NCI-H226 (cell line): ENCODE measurements at regions not wholly inside any gene's neighbourhood (a gene's known extent, or its start where the extent isn't known, plus 50 kb on each side); places are given as distances from the start of the nearest gene placed in this dataset.
"Not testable (repeated sequence)": the region's sequence is repeated elsewhere in the genome, so short reads cannot be mapped to it uniquely, and the experiment has no call there.

ENCODE experiments used
- DNase-seq: peaks from one replicate; pipeline ENCODE4 v3.0.0-alpha.2; 2015

DNA sequence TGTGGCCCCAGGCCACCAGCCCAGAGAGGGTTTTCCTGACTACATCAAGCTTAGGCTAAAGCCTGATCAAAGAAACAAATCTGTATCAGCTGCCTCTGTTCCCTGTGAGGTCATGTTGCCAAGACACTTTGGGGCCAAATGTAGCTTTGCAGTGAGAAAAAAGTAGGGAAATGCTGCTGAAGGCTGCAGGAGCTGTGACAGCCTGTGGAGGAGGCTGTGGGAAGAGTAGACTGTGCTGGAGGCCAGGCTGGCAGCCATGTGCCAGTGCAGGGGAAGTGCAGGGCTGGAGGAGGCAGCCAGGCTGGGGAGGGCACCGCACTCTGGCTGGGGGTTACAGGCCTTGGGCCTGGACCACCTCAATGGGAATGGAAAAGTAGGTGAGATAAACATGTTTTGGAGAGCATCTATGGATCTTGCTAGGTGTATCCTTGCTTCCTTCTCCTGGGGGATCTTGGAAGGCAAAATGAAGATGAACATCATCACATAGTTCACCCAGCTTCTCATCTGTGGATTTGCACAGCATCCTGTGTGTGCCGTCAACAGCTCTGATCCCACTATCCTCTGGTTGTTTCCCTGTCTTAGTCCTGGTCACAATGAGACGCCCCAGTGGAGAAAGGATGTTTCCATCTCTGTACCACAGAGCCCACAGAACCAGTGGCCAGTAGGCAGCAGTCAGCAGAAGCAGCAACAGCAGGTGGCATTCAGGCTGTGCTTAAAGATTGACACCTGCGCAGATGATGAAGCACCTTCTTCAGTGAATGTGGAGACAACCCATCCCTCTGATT lies 103.8 kb upstream of the COPS8 start:
- DNase-seq, result no peak

- DNase-seq, result no peak
Measured at GRCh38 chr2:236982693-236983455, 102.8 kb upstream of the COPS8 start.

GRCh38 chr2:236984046-236984445 lies 101.6 kb upstream of the COPS8 start:
- DNase-seq, result no peak

GRCh38 chr2:236985761-236986339 lies 99.8 kb upstream of the COPS8 start:
- DNase-seq, result no peak

DNA sequence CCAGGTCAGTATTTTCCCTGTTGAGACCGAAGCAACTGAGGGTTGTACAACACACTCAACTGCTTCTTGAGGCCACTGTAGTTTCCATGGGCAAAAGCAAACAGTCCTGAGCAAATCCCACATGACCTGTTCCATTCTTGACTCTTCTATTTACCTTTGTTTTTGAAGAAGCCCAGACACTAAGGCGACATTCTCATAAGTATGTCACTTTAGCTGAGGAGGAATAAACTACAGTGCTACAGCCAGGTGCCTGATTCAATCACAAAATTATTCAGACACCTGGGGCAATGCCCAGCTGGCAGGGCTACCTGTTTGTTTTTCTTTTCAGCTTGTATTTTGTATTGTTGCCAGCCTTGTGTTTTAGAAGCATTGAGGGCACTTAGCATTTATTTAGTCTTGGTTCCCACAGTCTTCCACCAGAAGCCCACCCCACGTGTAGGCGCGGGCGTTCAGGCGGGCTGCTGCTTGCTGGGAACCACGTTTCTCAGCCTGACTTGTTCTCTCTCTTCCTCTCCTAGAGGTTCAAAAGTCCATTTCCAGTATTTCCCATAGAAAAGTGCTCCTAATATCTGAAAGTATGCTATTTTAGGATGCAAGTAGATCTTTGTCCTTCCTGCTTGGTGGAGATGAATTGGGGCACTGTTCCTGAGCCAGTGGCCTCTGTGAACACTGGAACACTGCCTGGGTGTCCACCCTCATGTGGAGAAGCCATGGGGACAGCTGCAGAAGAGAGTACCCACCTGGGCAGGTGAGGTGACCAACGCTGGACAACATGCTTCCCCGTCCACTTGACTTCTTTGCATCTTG lies 99.0 kb upstream of the COPS8 start:
- no peak for DNase-seq

DNA sequence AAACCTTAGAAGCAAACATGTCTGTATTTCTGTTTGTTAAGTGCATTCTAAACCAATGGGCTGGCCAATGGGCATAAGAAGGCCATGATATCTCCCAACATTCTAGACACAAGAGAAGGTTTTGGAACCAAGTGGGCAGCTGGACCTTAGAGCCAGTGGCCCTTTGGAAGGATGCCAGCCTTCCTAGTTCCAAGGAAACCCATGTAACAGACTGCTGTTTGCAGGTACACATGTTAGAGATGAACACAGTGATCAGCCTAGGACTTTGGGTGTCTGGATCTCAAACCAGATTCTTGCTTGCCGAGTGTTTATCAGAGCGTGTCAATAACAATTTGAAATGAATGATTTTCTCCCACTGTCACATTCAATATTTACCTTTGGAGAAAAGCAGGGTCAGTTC lies 97.5 kb upstream of the COPS8 start:
- no peak for DNase-seq

DNA sequence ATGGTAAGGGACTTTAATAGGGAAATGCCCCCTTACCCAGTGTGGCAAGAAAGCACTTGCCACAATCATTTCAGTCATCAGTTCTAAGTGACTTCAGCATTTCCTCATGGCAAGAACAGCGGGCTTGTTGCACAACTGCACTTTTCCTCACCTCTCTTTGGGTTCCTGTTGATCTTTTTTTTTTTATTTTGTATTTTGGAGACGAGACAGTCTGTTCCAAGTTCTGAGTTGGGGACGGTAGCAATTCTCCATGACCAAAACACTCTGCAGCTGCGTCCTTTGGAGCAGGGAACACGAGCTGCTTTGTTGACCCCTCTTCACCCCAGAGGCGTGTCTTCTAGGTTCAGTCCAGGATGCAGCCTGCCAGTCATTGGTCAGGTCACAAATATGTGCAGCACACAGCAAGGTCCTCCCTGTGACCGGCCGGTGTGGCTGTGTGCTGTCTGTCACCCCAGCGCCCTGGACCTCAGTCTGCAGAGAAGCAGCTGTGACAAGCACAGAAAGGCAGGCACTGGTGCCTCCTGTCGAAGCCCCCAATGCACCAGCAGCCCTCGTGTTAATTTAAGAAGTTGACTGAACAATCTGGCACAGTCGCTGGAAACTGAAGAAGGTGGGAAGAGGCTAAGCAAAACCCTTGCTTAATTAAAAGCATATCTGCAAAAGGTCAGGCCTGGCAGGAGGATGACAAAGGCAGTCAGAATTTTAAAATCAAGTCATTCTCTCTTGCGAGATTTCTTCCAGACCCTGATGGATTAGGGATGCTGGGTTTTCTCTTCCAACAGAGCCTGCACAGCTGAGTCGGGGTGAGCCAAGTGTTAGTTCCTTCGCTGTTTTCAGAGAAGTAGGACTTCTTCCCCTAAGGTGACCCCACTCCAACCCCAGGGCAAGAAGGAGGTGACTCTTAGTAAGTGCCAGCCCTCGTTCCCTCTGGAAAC lies 96.7 kb upstream of the COPS8 start:
- no peak for DNase-seq

DNA sequence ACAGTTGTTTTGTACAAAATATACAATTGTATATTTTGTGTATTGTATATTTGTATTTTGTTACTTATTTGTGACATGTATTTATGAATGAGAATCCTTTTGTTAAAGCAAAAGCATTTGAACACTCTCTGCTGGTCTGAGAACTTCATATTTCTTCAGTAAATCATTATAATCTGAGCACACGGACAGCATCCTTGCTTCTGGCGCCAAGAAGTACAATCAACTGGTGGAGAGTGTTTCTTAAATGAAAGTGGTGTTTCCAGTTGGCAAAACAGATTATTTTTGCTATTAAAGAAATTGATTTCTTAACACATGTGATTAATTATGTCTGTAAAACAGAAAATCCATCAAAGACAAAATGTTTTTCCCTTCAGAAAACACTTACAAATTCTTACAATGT lies 95.1 kb upstream of the COPS8 start:
- no peak for DNase-seq

DNA sequence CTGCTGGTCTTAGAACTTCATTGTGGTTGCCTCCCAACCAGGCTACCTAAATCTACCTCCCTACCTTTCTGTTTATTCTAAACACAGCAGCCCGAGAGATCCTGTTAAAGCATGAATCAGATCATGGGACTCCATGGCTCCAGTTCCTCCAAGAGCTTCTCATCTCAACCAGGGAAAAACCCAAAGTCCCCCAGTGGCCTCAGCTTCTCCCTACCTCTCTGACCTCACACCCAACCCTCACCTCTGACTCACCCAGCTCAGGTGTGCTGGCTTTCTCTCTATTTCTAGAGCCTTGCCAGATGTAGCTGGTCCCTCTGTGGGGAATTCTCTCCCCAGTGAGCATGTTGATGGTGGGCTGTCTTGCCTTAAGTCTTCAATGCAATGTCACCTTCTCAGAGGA lies 93.8 kb upstream of the COPS8 start:
- no peak for DNase-seq

DNA sequence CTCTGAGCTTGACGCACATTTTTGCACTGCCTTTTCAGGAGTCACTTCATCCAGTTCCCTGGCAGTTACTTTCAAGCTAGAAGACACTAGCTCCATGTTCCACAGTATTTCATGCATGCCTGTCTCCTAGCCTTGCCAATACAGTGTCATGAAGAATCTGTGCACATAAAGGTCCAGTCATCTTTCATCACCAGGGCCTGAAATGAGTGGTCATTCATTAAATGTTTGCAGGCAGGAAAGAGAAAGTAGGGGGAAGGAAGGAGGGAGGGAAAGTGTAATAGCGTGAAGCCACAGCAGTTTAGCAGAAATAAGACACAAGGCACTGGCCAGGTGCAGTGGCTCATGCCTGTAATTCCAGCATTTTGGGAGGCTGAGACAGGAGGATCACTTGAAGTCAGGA lies 92.4 kb upstream of the COPS8 start:
- no peak for DNase-seq

DNA sequence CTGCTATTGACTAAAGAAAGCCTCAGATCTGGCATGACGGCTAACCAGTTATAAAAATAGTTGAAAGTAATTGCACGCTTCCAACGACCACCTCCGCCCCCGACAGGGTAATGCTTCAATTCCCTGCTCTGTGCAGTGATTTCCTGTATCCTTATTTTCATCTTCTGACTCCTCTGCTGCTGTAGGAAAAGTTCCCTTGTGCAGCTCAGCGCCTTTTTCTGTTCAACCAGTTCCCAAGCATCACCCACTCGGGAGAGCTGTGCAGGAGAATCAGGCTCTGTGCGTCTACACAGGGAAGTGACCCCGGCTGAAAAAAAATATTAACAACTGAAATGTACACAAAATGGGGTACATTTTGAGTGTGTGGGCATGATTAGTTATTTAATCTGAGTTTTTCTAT lies 91.3 kb upstream of the COPS8 start:
- DNase-seq, result no peak

DNA sequence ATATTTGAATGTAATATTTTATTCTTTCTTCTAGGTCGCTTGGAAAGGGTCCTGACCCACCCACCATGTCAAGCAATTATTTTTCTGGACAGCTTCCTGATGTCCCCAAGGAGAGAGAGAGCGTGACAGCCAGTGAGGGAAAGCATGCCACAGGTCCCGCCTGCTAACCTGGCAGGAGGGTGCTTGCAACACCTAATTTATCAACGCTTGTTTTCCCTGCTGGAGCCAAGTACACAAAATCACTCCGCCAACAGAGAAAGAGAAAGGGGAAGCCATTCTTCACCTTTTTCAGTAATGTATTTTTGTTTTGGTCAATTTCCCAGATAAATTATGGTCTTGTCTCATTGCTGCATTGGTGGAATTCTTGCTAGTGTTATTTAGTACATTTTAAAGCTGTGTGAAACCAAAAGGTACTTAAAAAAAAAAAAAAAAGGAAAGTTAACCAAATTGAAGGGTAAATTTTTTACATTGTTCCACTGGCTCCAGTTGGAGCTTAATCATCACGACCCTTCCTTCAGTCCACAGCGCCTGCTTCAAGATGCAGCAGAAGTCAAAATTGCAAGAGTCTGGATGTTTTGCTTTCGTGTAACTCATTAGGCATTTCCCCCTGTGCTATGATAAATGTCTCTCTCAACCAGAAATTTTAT lies 88.5 kb upstream of the COPS8 start:
- DNase-seq, result no peak

GRCh38 chr2:236998236-236998635 lies 87.5 kb upstream of the COPS8 start:
- DNase-seq, result no peak

- DNase-seq, result no peak
Measured at GRCh38 chr2:236998758-236999157, 86.9 kb upstream of the COPS8 start.

- no peak for DNase-seq
Measured at GRCh38 chr2:237000481-237000880, 85.2 kb upstream of the COPS8 start.

DNA sequence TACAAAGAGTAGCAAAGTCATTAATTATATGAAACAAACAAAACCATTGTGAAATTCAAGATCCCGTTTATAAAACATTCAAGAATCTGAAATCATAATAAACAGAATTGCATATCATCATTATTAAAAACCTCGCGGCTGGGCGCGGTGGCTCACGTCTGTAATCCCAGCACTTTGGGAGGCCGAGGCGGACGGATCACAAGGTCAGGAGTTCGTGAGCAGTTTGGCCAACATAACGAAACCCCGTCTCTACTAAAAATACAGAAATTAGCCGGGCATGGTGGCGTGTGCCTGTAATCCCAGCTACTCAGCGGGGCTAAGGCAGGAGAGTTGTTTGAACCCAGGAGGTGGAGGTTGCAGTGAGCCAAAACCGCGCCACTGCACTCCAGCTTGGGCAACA lies 80.3 kb upstream of the COPS8 start:
- DNase-seq, result not testable (repeated sequence)

DNA sequence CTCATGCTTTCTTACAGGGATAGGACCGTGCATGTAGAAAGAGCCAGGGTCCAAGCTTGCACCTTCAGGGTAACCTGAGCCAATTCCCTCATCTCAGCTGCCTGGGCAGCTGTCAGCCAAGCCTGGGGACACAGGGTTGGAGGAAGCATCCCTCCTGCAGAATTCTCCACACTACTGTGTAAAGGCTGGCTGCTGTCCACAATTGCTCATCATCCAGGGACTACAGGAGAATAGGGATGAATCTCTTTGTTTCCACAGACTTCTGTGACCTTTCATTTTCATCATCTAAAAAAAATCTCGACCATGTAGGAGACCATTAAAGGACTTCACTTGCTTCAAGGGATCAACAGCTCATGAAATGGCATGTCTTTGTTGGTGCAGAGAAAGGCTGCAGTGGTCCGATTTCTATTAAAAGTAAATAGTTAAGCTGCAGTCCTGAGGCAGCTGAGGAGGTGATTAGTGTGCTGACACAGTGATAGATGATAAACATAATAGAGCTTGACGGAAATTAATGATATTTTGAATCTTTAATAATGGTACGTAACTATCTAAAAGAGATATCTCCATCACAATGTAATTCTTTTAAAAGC lies 74.4 kb upstream of the COPS8 start:
- DNase-seq, result no peak

DNA sequence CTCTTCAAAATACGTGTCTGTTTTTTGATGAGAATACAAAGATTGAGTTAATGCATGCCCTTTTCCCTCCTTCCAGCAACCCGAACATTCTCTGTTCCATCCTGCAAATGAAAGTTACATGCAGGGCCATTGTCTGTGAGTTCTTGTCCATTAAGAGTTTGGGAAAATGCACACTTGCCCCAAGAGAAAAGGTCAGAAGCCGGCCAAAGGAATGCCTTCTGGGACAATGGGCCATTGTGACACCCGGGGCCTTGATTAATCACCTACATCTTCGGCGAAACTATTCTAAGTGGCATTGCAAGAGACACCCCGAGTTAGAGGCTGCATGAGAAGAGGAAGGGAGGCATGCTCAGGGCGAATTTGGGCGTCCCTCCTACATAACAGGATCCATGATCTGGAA lies 73.7 kb upstream of the COPS8 start:
- DNase-seq, result no peak

GRCh38 chr2:237012577-237013267 lies 73.0 kb upstream of the COPS8 start:
- DNase-seq, result peak; percentile 90

- no peak for DNase-seq
Measured at GRCh38 chr2:237016121-237016915, 69.4 kb upstream of the COPS8 start.
